ENCODE measurements at regions not wholly inside any gene's neighbourhood (a gene's known extent, or its start where the extent isn't known, plus 50 kb on each side); places are given as distances from the start of the nearest gene placed in this dataset.

DNA sequence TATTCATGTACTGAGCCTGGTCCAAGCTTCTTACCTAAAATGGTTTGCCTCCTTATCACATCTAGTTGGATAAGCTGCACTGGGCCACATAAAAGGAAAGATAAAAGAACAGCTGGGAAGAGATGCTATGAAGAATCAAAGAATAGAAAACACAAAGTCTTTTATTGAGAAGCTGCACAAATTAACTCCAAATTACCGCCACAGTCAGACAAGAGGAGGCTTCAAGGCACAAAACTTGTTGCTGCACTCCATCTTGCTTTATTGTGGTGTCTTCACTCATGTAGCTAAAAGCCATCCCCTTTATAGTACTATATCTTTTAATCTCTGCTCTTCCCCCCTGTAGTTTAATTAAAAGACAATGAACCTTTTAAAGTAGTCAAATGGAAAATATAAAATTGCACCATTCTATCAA is 330.6 kb upstream of the PMFBP1 start:
- 88 to 93% methylated on average over 1 of the region's 1 CpG for WGBS, 2 donors (ENCODE audit: low coverage in 1 of 2)

GRCh38 chr16:72501739-72502593 is 330.0 kb upstream of the PMFBP1 start:
- Histone ChIP-seq H3K27ac (no peak overlapping the region), H3K36me3 (no peaks in the 10 kb centered on the region), H3K27me3 (no peaks in the 10 kb centered on the region), H3K4me3 (no peak overlapping the region), H3K9me3 (no peaks in the 10 kb centered on the region), H3K4me1 (no peaks in the 10 kb centered on the region)
- ATAC-seq = no peak
- TF ChIP-seq POLR2AphosphoS5 (IDR thresholded peaks at IDR 0.05) (no peak), EP300 (IDR thresholded peaks at IDR 0.05) (no peak), POLR2A (IDR thresholded peaks at IDR 0.05) (no peak)
- TF ChIP-seq, protein P1, sequence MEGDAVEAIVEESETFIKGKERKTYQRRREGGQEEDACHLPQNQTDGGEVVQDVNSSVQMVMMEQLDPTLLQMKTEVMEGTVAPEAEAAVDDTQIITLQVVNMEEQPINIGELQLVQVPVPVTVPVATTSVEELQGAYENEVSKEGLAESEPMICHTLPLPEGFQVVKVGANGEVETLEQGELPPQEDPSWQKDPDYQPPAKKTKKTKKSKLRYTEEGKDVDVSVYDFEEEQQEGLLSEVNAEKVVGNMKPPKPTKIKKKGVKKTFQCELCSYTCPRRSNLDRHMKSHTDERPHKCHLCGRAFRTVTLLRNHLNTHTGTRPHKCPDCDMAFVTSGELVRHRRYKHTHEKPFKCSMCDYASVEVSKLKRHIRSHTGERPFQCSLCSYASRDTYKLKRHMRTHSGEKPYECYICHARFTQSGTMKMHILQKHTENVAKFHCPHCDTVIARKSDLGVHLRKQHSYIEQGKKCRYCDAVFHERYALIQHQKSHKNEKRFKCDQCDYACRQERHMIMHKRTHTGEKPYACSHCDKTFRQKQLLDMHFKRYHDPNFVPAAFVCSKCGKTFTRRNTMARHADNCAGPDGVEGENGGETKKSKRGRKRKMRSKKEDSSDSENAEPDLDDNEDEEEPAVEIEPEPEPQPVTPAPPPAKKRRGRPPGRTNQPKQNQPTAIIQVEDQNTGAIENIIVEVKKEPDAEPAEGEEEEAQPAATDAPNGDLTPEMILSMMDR (IDR thresholded peaks at IDR 0.05) = peak in 3 of 4 experiments; percentile 28 to 68 (median 53)
- 73 to 100% methylated on average over 1 to 3 of the region's 3 CpGs for WGBS, 2 donors (ENCODE audit: low coverage in 1 of 2)

More for the DNA sequence above, 330.6 kb upstream of the PMFBP1 start:
- ATAC-seq = no peak
- H3K27ac ChIP-seq = no peak overlapping the region
- H3K36me3 ChIP-seq = no peaks in the 10 kb centered on the region
- TF ChIP-seq EP300 (IDR thresholded peaks at IDR 0.05) (no peak), POLR2A (IDR thresholded peaks at IDR 0.05) (no peak), POLR2AphosphoS5 (IDR thresholded peaks at IDR 0.05) (no peak)
- TF ChIP-seq, protein P1 (IDR thresholded peaks at IDR 0.05) = no peak
- no peaks in the 10 kb centered on the region for H3K27me3 ChIP-seq
- H3K4me3 ChIP-seq = no peak overlapping the region
- no peaks in the 10 kb centered on the region for H3K4me1 ChIP-seq
- no peaks in the 10 kb centered on the region for H3K9me3 ChIP-seq

- 37 to 65% methylated on average over 5 of the region's 5 CpGs for WGBS, 2 donors (ENCODE audit: low coverage in 1 of 2)
Measured at GRCh38 chr16:72500545-72500944, 328.6 kb upstream of the PMFBP1 start.

GRCh38 chr16:72493716-72494415 is 321.9 kb upstream of the PMFBP1 start:
- no peak overlapping the region for H3K27ac ChIP-seq
- TF ChIP-seq, protein P1 (IDR thresholded peaks at IDR 0.05) = no peak
- TF ChIP-seq POLR2A (IDR thresholded peaks at IDR 0.05) = no peak
- TF ChIP-seq EP300 (IDR thresholded peaks at IDR 0.05) = no peak
- TF ChIP-seq POLR2AphosphoS5 (IDR thresholded peaks at IDR 0.05) = no peak
- H3K4me1 ChIP-seq = no peaks in the 10 kb centered on the region
- ATAC-seq = no peak
- 24 to 34% methylated on average over 9 of the region's 9 CpGs for WGBS, 2 donors (ENCODE audit: low coverage in 1 of 2)
- no peaks in the 10 kb centered on the region for H3K36me3 ChIP-seq
- no peaks in the 10 kb centered on the region for H3K9me3 ChIP-seq
- H3K27me3 ChIP-seq = no peaks in the 10 kb centered on the region
- no peak overlapping the region for H3K4me3 ChIP-seq

More at GRCh38 chr16:72500545-72500944, 328.6 kb upstream of the PMFBP1 start:
- Histone ChIP-seq H3K27me3 (no peaks in the 10 kb centered on the region), H3K9me3 (no peaks in the 10 kb centered on the region), H3K27ac (no peak overlapping the region), H3K4me1 (no peaks in the 10 kb centered on the region), H3K4me3 (no peak overlapping the region), H3K36me3 (no peaks in the 10 kb centered on the region)
- ATAC-seq = no peak
- TF ChIP-seq POLR2A (IDR thresholded peaks at IDR 0.05) = no peak
- no peak for TF ChIP-seq POLR2AphosphoS5 (IDR thresholded peaks at IDR 0.05)
- no peak for TF ChIP-seq EP300 (IDR thresholded peaks at IDR 0.05)
- TF ChIP-seq, protein P1 (IDR thresholded peaks at IDR 0.05) = no peak
